SK-N-MC (cell line): ENCODE measurements at regions not wholly inside any gene's neighbourhood (a gene's known extent, or its start where the extent isn't known, plus 50 kb on each side); places are given as distances from the start of the nearest gene placed in this dataset.

Experiments used
- EZH2 ChIP-seq: fragments of 200-600 bp; sonication (generic); IDR thresholded peaks from one replicate; pipeline ENCODE4 v1.6.1; 2017; ENCODE audit warnings: antibody characterized with exemption
- FOXP2 ChIP-seq: optimal IDR thresholded peaks from 2 replicates; pipeline ENCODE3; 2011; ENCODE audit warnings: mild to moderate bottlenecking, moderate library complexity; ENCODE audit not compliant: insufficient read depth; ENCODE audit errors: extremely low read length, control extremely low read depth
- POLR2AphosphoS5 ChIP-seq: IDR thresholded peaks from 2 replicates; pipeline ENCODE4 v1.6.1; 2012; ENCODE audit warnings: mild to moderate bottlenecking, low read depth, low read length, borderline replicate concordance

DNA sequence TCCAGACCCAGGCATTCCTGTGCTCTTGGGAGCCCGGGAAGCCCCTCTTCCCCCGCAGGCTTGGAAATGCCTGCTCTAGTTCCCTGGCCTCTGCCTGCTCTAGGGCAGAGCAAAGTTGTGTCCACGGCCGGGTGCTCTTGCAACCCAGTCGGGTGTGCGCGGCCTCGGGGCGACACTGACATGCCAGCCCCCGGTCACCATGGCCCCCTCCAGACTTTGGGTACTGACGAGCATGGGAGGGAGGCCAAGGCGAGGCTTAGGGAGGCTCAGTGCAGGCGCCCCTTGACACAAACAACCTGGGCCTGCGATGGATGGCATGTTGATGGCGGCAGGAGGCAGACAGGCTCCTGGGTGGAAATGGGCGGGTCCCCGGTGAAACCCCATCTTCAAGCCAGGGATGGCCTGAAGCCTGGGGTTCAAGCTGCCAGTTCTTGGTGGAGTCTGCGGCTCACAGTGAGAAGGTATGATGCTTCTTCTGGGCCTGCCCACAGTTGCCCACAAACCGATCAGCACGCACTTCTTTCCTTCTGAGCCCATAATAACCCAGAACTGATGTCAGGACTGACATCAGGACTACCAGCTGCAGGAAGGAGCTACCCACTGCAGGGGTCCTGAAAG is 689.9 kb downstream of the DSC3 start:
- TF ChIP-seq POLR2AphosphoS5 (no peak), EZH2 (no peak), FOXP2 (no peak)
